IPS-20b (cell line): ENCODE measurements at regions not wholly inside any gene's neighbourhood (a gene's known extent, or its start where the extent isn't known, plus 50 kb on each side); places are given as distances from the start of the nearest gene placed in this dataset.

Experiments used
- H3K27ac ChIP-seq: one replicate; pipeline ENCODE4 v1.5.1; 2013; ENCODE audit warnings: low read length
- H3K27me3 ChIP-seq: 2 replicates; pipeline ENCODE4 v1.6.1; 2013; ENCODE audit warnings: mild to moderate bottlenecking, low read length, inconsistent platforms; ENCODE audit not compliant: insufficient read depth
- H3K36me3 ChIP-seq: 2 replicates; pipeline ENCODE4 v1.6.1; 2013; ENCODE audit warnings: low read depth, mild to moderate bottlenecking, inconsistent platforms, low read length, moderate library complexity; ENCODE audit not compliant: insufficient read depth
- H3K4me1 ChIP-seq: 2 replicates; pipeline ENCODE4 v1.6.1; 2013; ENCODE audit warnings: mild to moderate bottlenecking, control low read depth, inconsistent platforms, low read length, moderate library complexity; ENCODE audit not compliant: insufficient read depth
- H3K4me3 ChIP-seq: 2 replicates; pipeline ENCODE4 v1.5.1; 2013; ENCODE audit warnings: mild to moderate bottlenecking, low read length, inconsistent platforms
- H3K9ac ChIP-seq: 2 replicates; pipeline ENCODE4 v1.6.1; 2013; ENCODE audit warnings: low read depth, mild to moderate bottlenecking, inconsistent platforms, low read length, moderate library complexity
- H3K9me3 ChIP-seq: 2 replicates; pipeline ENCODE4 v1.6.1; 2013; ENCODE audit warnings: mild to moderate bottlenecking, low read depth, low read length, inconsistent platforms; ENCODE audit not compliant: insufficient read depth

GRCh38 chr1:208934933-208935332 lies 648.6 kb upstream of the CAMK1G start:
- H3K36me3 ChIP-seq = no peaks in the 10 kb centered on the region

DNA sequence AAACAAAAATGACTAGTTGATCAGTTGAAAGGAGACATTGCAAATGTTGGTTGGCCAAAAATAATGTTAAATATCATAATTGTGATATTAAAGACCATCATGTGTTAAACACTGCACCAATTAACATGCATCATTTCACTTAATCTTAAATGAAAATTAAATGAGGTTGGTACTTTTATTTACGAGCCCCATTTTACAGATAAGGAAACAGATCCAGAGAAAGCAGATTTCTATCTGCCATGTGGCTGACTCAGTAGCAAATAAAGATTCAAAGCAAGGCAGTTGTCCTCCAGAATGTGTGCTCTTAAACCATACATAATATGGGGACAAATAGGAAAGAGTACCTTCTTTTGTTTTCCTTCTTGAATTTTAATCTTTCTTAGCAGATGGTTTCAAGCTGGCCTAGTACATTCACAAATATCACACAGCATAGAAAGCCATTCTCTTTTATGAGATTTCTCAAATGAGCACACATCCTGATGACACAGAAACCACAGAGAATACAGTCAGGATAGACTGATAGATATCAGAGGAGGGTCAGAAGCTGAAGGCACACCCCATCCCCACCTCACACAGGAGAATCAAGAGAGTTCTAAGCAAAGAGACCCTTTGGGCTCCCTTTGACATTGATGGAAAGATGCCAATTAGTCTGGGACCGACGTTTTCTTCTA lies 647.9 kb upstream of the CAMK1G start:
- no peaks in the 10 kb centered on the region; the same call in 1 of the 2 replicates for H3K4me1 ChIP-seq
- no peak overlapping the region for H3K9ac ChIP-seq
- H3K9me3 ChIP-seq = no peaks in the 10 kb centered on the region
- H3K27me3 ChIP-seq = no peaks in the 10 kb centered on the region
- H3K36me3 ChIP-seq = no peaks in the 10 kb centered on the region
- H3K27ac ChIP-seq = no peak overlapping the region
- no peak overlapping the region for H3K4me3 ChIP-seq

More at GRCh38 chr1:208934933-208935332, 648.6 kb upstream of the CAMK1G start:
- H3K27ac ChIP-seq = no peak overlapping the region
- H3K9me3 ChIP-seq = no peaks in the 10 kb centered on the region
- no peaks in the 10 kb centered on the region for H3K27me3 ChIP-seq
- H3K4me1 ChIP-seq = no peaks in the 10 kb centered on the region; the same call in 1 of the 2 replicates
- H3K4me3 ChIP-seq = no peak overlapping the region
- H3K9ac ChIP-seq = no peak overlapping the region

DNA sequence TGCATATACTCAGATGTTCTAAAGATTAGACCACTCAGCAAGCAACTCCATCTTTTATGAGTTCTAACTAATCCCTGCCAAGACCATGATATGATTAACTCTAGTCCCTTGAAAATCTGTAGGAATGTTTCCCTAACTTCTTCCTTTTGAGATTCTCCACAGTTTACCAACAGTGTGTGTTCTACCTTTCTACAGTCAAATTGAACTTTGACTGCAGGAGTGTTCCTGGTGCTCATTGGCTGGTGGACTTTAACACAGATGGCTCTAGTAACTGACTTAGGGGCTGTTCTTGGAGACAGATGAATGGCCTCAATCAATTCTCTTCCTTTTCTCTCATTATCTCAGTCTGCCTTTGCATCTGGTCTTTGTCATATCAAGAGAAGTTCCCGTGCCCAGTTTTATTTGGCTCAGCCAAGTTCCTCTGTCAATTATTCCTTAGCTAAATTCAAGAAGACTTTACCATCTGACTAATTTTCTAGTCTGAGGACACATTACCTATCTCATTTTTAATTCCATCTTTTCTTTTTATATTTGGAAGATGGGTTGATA lies 643.9 kb upstream of the CAMK1G start:
- Histone ChIP-seq H3K27me3 (no peaks in the 10 kb centered on the region), H3K4me1 (no peaks in the 10 kb centered on the region), H3K36me3 (no peaks in the 10 kb centered on the region), H3K4me3 (no peak overlapping the region), H3K27ac (no peak overlapping the region), H3K9ac (no peak overlapping the region), H3K9me3 (no peaks in the 10 kb centered on the region)

DNA sequence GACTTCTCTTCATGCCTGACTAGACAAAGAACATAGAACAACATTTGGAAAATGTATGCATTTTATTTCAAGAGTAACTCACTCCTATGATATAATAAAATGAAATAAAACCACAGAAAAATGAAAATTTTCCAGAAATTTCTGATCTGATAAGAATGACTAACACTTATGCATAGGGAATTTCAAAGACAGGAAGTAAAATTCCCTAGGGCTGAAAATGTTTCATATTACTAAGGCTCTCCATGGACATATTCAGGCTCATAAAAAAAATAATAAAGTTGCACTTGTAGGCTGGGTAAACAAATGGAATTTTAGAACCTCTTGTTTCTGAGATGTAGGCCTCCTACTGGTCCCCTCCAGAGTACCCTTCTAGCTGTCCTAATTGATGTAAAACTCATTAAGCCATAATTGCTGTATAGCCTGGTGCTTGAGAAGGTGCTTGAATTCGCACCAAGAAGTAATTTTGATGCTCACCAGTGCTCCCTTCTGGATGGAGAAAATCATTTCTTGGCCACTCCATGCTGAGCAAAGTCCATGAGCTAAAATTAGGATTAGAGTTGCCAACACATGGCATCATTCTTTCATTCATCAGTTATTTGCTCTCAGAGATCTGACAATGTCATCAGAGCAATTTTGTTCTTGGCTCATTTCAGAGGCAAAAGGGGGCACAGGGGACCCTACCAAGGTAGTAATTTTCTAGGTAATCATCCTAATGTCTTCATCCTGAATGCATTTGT lies 641.0 kb upstream of the CAMK1G start:
- Histone ChIP-seq H3K4me3 (no peak overlapping the region), H3K9ac (no peak overlapping the region), H3K4me1 (no peaks in the 10 kb centered on the region), H3K27me3 (no peaks in the 10 kb centered on the region), H3K9me3 (no peaks in the 10 kb centered on the region), H3K27ac (no peak overlapping the region), H3K36me3 (no peaks in the 10 kb centered on the region)

- Histone ChIP-seq H3K9me3 (no peaks in the 10 kb centered on the region), H3K4me1 (no peaks in the 10 kb centered on the region), H3K9ac (no peak overlapping the region), H3K27ac (no peak overlapping the region), H3K27me3 (no peaks in the 10 kb centered on the region), H3K4me3 (no peak overlapping the region), H3K36me3 (no peaks in the 10 kb centered on the region)
Measured at GRCh38 chr1:208943291-208943690, 640.2 kb upstream of the CAMK1G start.

DNA sequence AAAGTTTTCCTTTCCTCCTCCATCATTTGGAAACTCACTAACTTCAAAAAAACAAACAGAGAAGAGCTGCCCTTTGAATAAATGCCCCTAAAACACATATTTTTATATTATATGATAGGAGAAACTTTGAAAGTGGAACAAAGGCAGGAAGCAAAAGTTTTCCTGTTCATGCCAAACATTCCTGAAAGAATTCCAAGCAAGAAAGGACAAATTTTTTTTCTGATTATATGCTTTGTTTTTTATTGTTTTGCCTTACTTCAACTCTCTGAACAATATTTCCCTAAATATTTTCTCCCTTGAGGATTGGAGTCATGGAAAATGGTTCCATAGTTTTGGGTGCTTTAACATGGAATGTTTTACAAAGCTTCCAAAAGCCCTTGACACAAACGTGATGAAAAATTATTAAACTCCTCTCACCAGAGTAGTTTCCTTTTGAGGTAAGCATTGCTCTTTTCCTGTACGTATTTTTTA lies 638.5 kb upstream of the CAMK1G start:
- Histone ChIP-seq H3K4me3 (no peak overlapping the region), H3K9me3 (no peaks in the 10 kb centered on the region), H3K27ac (no peak overlapping the region), H3K27me3 (no peaks in the 10 kb centered on the region), H3K4me1 (no peaks in the 10 kb centered on the region), H3K36me3 (no peaks in the 10 kb centered on the region), H3K9ac (no peak overlapping the region)

- Histone ChIP-seq H3K36me3 (no peaks in the 10 kb centered on the region), H3K9ac (no peak overlapping the region), H3K4me1 (no peaks in the 10 kb centered on the region), H3K27me3 (no peaks in the 10 kb centered on the region), H3K4me3 (no peak overlapping the region), H3K9me3 (no peaks in the 10 kb centered on the region), H3K27ac (no peak overlapping the region)
Measured at GRCh38 chr1:208950206-208950605, 633.3 kb upstream of the CAMK1G start.

GRCh38 chr1:208951026-208951525 lies 632.4 kb upstream of the CAMK1G start:
- no peaks in the 10 kb centered on the region for H3K36me3 ChIP-seq
- H3K27ac ChIP-seq = no peak overlapping the region
- H3K9ac ChIP-seq = no peak overlapping the region
- H3K4me3 ChIP-seq = no peak overlapping the region
- H3K4me1 ChIP-seq = no peaks in the 10 kb centered on the region
- H3K9me3 ChIP-seq = no peaks in the 10 kb centered on the region
- no peaks in the 10 kb centered on the region for H3K27me3 ChIP-seq

GRCh38 chr1:208951908-208952307 lies 631.6 kb upstream of the CAMK1G start:
- H3K9ac ChIP-seq = no peak overlapping the region
- H3K27ac ChIP-seq = no peak overlapping the region
- H3K27me3 ChIP-seq = no peaks in the 10 kb centered on the region
- H3K4me3 ChIP-seq = no peak overlapping the region
- H3K9me3 ChIP-seq = no peaks in the 10 kb centered on the region
- no peaks in the 10 kb centered on the region for H3K36me3 ChIP-seq
- no peaks in the 10 kb centered on the region for H3K4me1 ChIP-seq

DNA sequence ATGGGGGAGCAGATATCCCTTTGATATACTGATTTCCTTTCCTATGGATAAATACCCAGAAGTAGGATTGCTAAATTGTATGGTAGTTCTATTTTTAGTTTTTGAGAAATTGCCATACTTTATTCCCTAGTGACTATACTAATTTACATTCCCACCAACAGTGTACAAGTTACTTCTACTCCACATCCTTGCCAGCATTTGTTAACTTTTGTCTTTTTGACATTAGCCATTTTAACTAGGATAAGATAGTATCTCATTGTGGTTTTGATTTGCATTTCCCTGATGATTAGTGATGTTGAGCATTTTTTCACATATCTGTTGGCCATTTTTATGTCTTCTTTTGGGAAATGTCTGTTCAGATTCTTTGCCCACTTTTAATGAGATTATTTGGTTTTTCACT lies 620.6 kb upstream of the CAMK1G start:
- Histone ChIP-seq H3K27ac (no peak overlapping the region), H3K9me3 (peaks cover 27% of the 10 kb centered on the region), H3K4me3 (no peak overlapping the region), H3K4me1 (no peaks in the 10 kb centered on the region), H3K9ac (no peak overlapping the region), H3K36me3 (no peaks in the 10 kb centered on the region), H3K27me3 (no peaks in the 10 kb centered on the region)

- H3K27ac ChIP-seq = no peak overlapping the region
- no peaks in the 10 kb centered on the region for H3K4me1 ChIP-seq
- H3K4me3 ChIP-seq = no peak overlapping the region
- no peaks in the 10 kb centered on the region for H3K27me3 ChIP-seq
- H3K36me3 ChIP-seq = no peaks in the 10 kb centered on the region
- H3K9ac ChIP-seq = no peak overlapping the region
- H3K9me3 ChIP-seq = peaks cover 3% of the 10 kb centered on the region
Measured at GRCh38 chr1:208965351-208965750, 618.2 kb upstream of the CAMK1G start.

DNA sequence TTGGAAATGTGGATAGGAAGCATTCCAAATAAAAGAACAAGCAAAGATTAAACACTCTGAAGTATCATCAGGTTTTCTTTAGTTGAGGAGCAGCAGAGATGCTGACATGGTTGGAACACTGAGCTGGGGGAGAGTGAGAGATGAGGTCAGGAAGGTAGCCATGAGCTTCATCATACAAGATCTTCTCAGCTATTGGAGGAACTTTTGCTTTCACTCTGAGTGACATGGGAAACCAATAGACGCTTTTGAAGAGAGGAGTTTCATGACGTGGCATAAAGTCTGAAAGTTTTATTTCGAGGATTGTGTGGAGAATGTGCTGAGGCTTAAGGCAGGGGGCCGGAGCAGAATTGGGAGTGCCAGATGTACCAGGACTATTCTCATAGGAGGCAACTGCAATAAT lies 616.2 kb upstream of the CAMK1G start:
- H3K9ac ChIP-seq = no peak overlapping the region
- no peak overlapping the region for H3K27ac ChIP-seq
- no peaks in the 10 kb centered on the region for H3K36me3 ChIP-seq
- no peaks in the 10 kb centered on the region for H3K27me3 ChIP-seq
- H3K9me3 ChIP-seq = no peaks in the 10 kb centered on the region
- H3K4me1 ChIP-seq = no peaks in the 10 kb centered on the region
- H3K4me3 ChIP-seq = no peak overlapping the region
